ENCODE measurements at regions not wholly inside any gene's neighbourhood (a gene's known extent, or its start where the extent isn't known, plus 50 kb on each side); places are given as distances from the start of the nearest gene placed in this dataset.

GRCh38 chr7:131976411-131976810 lies 420.0 kb upstream of the PODXL start:
- ATAC-seq, result no peak
- Histone ChIP-seq H4K20me1 (ENCODE audit: low read length) (no peaks in the 10 kb centered on the region), H3K27ac (ENCODE audit: low read length) (no peak overlapping the region), H3K79me2 (ENCODE audit: low read length) (no peaks in the 10 kb centered on the region), H3K9me3 (ENCODE audit: low read length) (no peaks in the 10 kb centered on the region), H3F3A (ENCODE audit: low read length, unreplicated experiment) (no peaks in the 10 kb centered on the region), H3K9ac (ENCODE audit: low read length) (no peak overlapping the region), H3K4me1 (ENCODE audit: insufficient read depth, low read length) (no peaks in the 10 kb centered on the region), H3K36me3 (ENCODE audit: low read depth, low read length) (no peaks in the 10 kb centered on the region), H3K4me2 (ENCODE audit: low read length) (no peak overlapping the region), H3K27me3 (ENCODE audit: low read length) (no peaks in the 10 kb centered on the region), H3K9me2 (replicated peaks; ENCODE audit: low read length) (no peaks in the 10 kb centered on the region), H2AFZ (ENCODE audit: low read length) (no peak overlapping the region), H3K4me3 (ENCODE audit: low read length) (no peak overlapping the region)
- intact Hi-C loops (cut with micrococcal nuclease), result no loop called here
- ChIA-PET POLR2A (ENCODE audit: unreplicated experiment) (no interaction called here), CTCF (no interaction called here)
- no peak for DNase-seq
- TF ChIP-seq CTCF (conservative IDR thresholded peaks at IDR 0.05; ENCODE audit: low read depth, low read length), result no peak
- no peak for TF ChIP-seq EZH2 (IDR thresholded peaks at IDR 0.05; ENCODE audit: low read length, unreplicated experiment)
- no peak for TF ChIP-seq EZH2phosphoT487 (IDR thresholded peaks at IDR 0.05; ENCODE audit: borderline replicate concordance, low read length)
- BruUV-seq (replicated peaks), result no TSS peak

- Histone ChIP-seq H2AFZ (ENCODE audit: low read length) (no peak overlapping the region), H3K9me3 (ENCODE audit: low read length) (no peaks in the 10 kb centered on the region), H3K4me3 (ENCODE audit: low read length) (no peak overlapping the region), H3K36me3 (ENCODE audit: low read depth, low read length) (no peaks in the 10 kb centered on the region), H3F3A (ENCODE audit: low read length, unreplicated experiment) (no peaks in the 10 kb centered on the region), H3K9ac (ENCODE audit: low read length) (no peak overlapping the region), H4K20me1 (ENCODE audit: low read length) (no peaks in the 10 kb centered on the region), H3K4me2 (ENCODE audit: low read length) (no peak overlapping the region), H3K27ac (ENCODE audit: low read length) (no peak overlapping the region), H3K4me1 (ENCODE audit: insufficient read depth, low read length) (peaks cover under 1% of the 10 kb centered on the region; the same call in 1 of the 2 replicates), H3K27me3 (ENCODE audit: low read length) (no peaks in the 10 kb centered on the region), H3K79me2 (ENCODE audit: low read length) (no peaks in the 10 kb centered on the region), H3K9me2 (replicated peaks; ENCODE audit: low read length) (no peaks in the 10 kb centered on the region)
- ATAC-seq (no peak), DNase-seq (no peak)
- ChIA-PET CTCF (no interaction called here), POLR2A (ENCODE audit: unreplicated experiment) (no interaction called here)
- BruUV-seq (replicated peaks), result no TSS peak
- intact Hi-C loops (cut with micrococcal nuclease), result no loop called here
- TF ChIP-seq EZH2 (IDR thresholded peaks at IDR 0.05; ENCODE audit: low read length, unreplicated experiment), result no peak
- TF ChIP-seq CTCF (conservative IDR thresholded peaks at IDR 0.05; ENCODE audit: low read depth, low read length), result no peak
- no peak for TF ChIP-seq EZH2phosphoT487 (IDR thresholded peaks at IDR 0.05; ENCODE audit: borderline replicate concordance, low read length)
Observed at GRCh38 chr7:131974671-131975070, 418.2 kb upstream of the PODXL start.

- no peak overlapping the region for H3K27ac ChIP-seq (ENCODE audit: low read length)
- no peaks in the 10 kb centered on the region for H3F3A ChIP-seq (ENCODE audit: low read length, unreplicated experiment)
- CTCF ChIA-PET, result no interaction called here
- no peak overlapping the region for H3K9ac ChIP-seq (ENCODE audit: low read length)
- H3K4me2 ChIP-seq (ENCODE audit: low read length), result no peak overlapping the region
- no peaks in the 10 kb centered on the region for H3K36me3 ChIP-seq (ENCODE audit: low read depth, low read length)
- no peaks in the 10 kb centered on the region for H3K9me3 ChIP-seq (ENCODE audit: low read length)
- H3K4me1 ChIP-seq (ENCODE audit: insufficient read depth, low read length), result peaks cover 8% of the 10 kb centered on the region; the same call in 1 of the 2 replicates
- no peaks in the 10 kb centered on the region for H3K27me3 ChIP-seq (ENCODE audit: low read length)
- intact Hi-C loops (cut with micrococcal nuclease), result no loop called here
- no peaks in the 10 kb centered on the region for H3K9me2 ChIP-seq (replicated peaks; ENCODE audit: low read length)
- H3K4me3 ChIP-seq (ENCODE audit: low read length), result no peak overlapping the region
- TF ChIP-seq EZH2phosphoT487 (IDR thresholded peaks at IDR 0.05; ENCODE audit: borderline replicate concordance, low read length) (no peak), CTCF (conservative IDR thresholded peaks at IDR 0.05; ENCODE audit: low read depth, low read length) (no peak), EZH2 (IDR thresholded peaks at IDR 0.05; ENCODE audit: low read length, unreplicated experiment) (no peak)
- H4K20me1 ChIP-seq (ENCODE audit: low read length), result no peaks in the 10 kb centered on the region
- H3K79me2 ChIP-seq (ENCODE audit: low read length), result no peaks in the 10 kb centered on the region
- BruUV-seq (replicated peaks), result no TSS peak
- H2AFZ ChIP-seq (ENCODE audit: low read length), result no peak overlapping the region
- POLR2A ChIA-PET (ENCODE audit: unreplicated experiment), result no interaction called here
- ATAC-seq, result no peak
- DNase-seq, result no peak
Observed at GRCh38 chr7:131972251-131972650, 415.8 kb upstream of the PODXL start.
